H9 (cell line): ENCODE measurements at regions not wholly inside any gene's neighbourhood (a gene's known extent, or its start where the extent isn't known, plus 50 kb on each side); places are given as distances from the start of the nearest gene placed in this dataset.

Experiments used
- DNase-seq: peaks from one replicate; pipeline ENCODE4 v3.0.0-alpha.2; 2017
- H2AFZ ChIP-seq: one replicate; pipeline ENCODE4 v1.6.1; 2013; ENCODE audit warnings: mild to moderate bottlenecking, low read length, control low read depth, moderate library complexity
- H2AK5ac ChIP-seq: 2 replicates; pipeline ENCODE4 v1.6.1; 2013; ENCODE audit warnings: low read length, control low read depth, mixed read lengths; ENCODE audit not compliant: insufficient read length
- H2BK120ac ChIP-seq: one replicate; pipeline ENCODE4 v1.6.1; 2013; ENCODE audit warnings: low read depth, mild to moderate bottlenecking, low read length, control low read depth, inconsistent platforms; ENCODE audit not compliant: poor library complexity, severe bottlenecking
- H2BK12ac ChIP-seq: 2 replicates; pipeline ENCODE4 v1.6.1; 2013; ENCODE audit warnings: low read length, control low read depth, mixed read lengths, low read depth; ENCODE audit not compliant: insufficient read length
- H2BK15ac ChIP-seq: 2 replicates; pipeline ENCODE4 v1.6.1; 2013; ENCODE audit warnings: low read depth, low read length, control low read depth
- H2BK20ac ChIP-seq: one replicate; pipeline ENCODE4 v1.6.1; 2013; ENCODE audit warnings: low read depth, mild to moderate bottlenecking, low read length, control low read depth, inconsistent platforms; ENCODE audit not compliant: poor library complexity, severe bottlenecking
- H2BK5ac ChIP-seq: 2 replicates; pipeline ENCODE4 v1.6.1; 2013; ENCODE audit warnings: low read length, control low read depth, mixed read lengths; ENCODE audit not compliant: insufficient read length
- H3K14ac ChIP-seq: 2 replicates; pipeline ENCODE4 v1.6.1; 2013; ENCODE audit warnings: low read length, control low read depth; ENCODE audit not compliant: insufficient read depth
- H3K18ac ChIP-seq: 2 replicates; pipeline ENCODE4 v1.6.1; 2013; ENCODE audit warnings: low read depth, mild to moderate bottlenecking, mixed read lengths, low read length, control low read depth; ENCODE audit not compliant: insufficient read length
- H3K23ac ChIP-seq: 2 replicates; pipeline ENCODE4 v1.6.1; 2013; ENCODE audit warnings: low read length, control low read depth, mixed read lengths, low read depth; ENCODE audit not compliant: insufficient read length
- H3K23me2 ChIP-seq: 2 replicates; pipeline ENCODE4 v1.6.1; 2013; ENCODE audit warnings: low read depth, mild to moderate bottlenecking, mixed read lengths, low read length, control low read depth; ENCODE audit not compliant: insufficient read length, poor library complexity, severe bottlenecking
- H3K27ac ChIP-seq: 2 replicates; pipeline ENCODE4 v1.5.1; 2013; ENCODE audit warnings: low read length, control low read depth, mixed read lengths, low read depth; ENCODE audit not compliant: insufficient read length
- H3K27me3 ChIP-seq: 2 replicates; pipeline ENCODE4 v1.6.1; 2013; ENCODE audit warnings: low read length, control low read depth, inconsistent platforms; ENCODE audit not compliant: insufficient read depth
- H3K4ac ChIP-seq: 2 replicates; pipeline ENCODE4 v1.6.1; 2013; ENCODE audit warnings: low read depth, mild to moderate bottlenecking, control low read depth, inconsistent platforms, low read length, moderate library complexity
- H3K4me1 ChIP-seq: 2 replicates; pipeline ENCODE4 v1.6.1; 2013; ENCODE audit warnings: low read length, control low read depth, inconsistent platforms; ENCODE audit not compliant: insufficient read depth
- H3K4me2 ChIP-seq: 2 replicates; pipeline ENCODE4 v1.6.1; 2013; ENCODE audit warnings: low read length, control low read depth, mixed read lengths; ENCODE audit not compliant: insufficient read length, insufficient read depth
- H3K56ac ChIP-seq: 2 replicates; pipeline ENCODE4 v1.6.1; 2013; ENCODE audit warnings: low read depth, mild to moderate bottlenecking, mixed read lengths, low read length, control low read depth; ENCODE audit not compliant: insufficient read length
- H3K79me1 ChIP-seq: 2 replicates; pipeline ENCODE4 v1.6.1; 2013; ENCODE audit warnings: low read depth, mild to moderate bottlenecking, moderate library complexity, low read length, control low read depth, inconsistent platforms; ENCODE audit not compliant: insufficient read depth, poor library complexity, severe bottlenecking
- H3K79me2 ChIP-seq: 2 replicates; pipeline ENCODE4 v1.6.1; 2013; ENCODE audit warnings: low read length, control low read depth, inconsistent platforms; ENCODE audit not compliant: insufficient read depth
- H3K9ac ChIP-seq: 2 replicates; pipeline ENCODE4 v1.6.1; 2013; ENCODE audit warnings: low read length, control low read depth, mixed read lengths; ENCODE audit not compliant: insufficient read length; ENCODE audit errors: extremely low read depth
- H3K9me3 ChIP-seq: one replicate; pipeline ENCODE4 v1.6.1; 2013; ENCODE audit warnings: low read depth, low read length, inconsistent platforms; ENCODE audit not compliant: control insufficient read depth
- H3T11ph ChIP-seq: one replicate; pipeline ENCODE4 v1.6.1; 2013; ENCODE audit warnings: mild to moderate bottlenecking, low read length, control low read depth, inconsistent platforms
- H4K20me1 ChIP-seq: one replicate; pipeline ENCODE4 v1.6.1; 2013; ENCODE audit not compliant: control insufficient read depth, insufficient read length, insufficient read depth
- H4K5ac ChIP-seq: 2 replicates; pipeline ENCODE4 v1.6.1; 2013; ENCODE audit warnings: low read depth, mild to moderate bottlenecking, mixed read lengths, low read length, control low read depth; ENCODE audit not compliant: insufficient read length
- H4K8ac ChIP-seq: replicated peaks from 2 replicates; pipeline ENCODE4 v1.6.1; 2013; ENCODE audit warnings: low read length, control low read depth, mixed read lengths, low read depth; ENCODE audit not compliant: insufficient read length
- H4K91ac ChIP-seq: 2 replicates; pipeline ENCODE4 v1.6.1; 2013; ENCODE audit warnings: low read depth, mild to moderate bottlenecking, moderate library complexity, mixed read lengths, low read length, control low read depth; ENCODE audit not compliant: insufficient read length
- H3K27ac Mint-ChIP-seq, 3 experiments: 2 replicates in 2 of 3; 3 replicates in 1 of 3; pipeline ENCODE4 v1.8.0; 2020 to 2021; ENCODE audit warnings: mixed read lengths in 3 of 3, mild to moderate bottlenecking in 1 of 3, moderate library complexity in 1 of 3
- H3K27me3 Mint-ChIP-seq: 2 replicates; pipeline ENCODE4 v1.8.0; 2021; ENCODE audit warnings: low read depth, mild to moderate bottlenecking, moderate library complexity, mixed read lengths
- H3K36me3 Mint-ChIP-seq, 3 experiments: 2 replicates in 2 of 3; 3 replicates in 1 of 3; pipeline ENCODE4 v1.8.0; 2020 to 2021; ENCODE audit warnings: low read depth in 3 of 3, mixed read lengths in 3 of 3; ENCODE audit not compliant: insufficient read depth in 1 of 3
- H3K4me1 Mint-ChIP-seq, 2 experiments: 2 replicates each; pipeline ENCODE4 v1.8.0; 2020; ENCODE audit warnings: mixed read lengths in 2 of 2
- H3K4me3 Mint-ChIP-seq, 2 experiments: 2 replicates in 1 of 2; 3 replicates in 1 of 2; pipeline ENCODE4 v1.8.0; 2020 to 2021; ENCODE audit warnings: mild to moderate bottlenecking in 2 of 2, mixed read lengths in 2 of 2, moderate library complexity in 1 of 2
- H3K9me3 Mint-ChIP-seq, 2 experiments: 2 replicates in 1 of 2; 3 replicates in 1 of 2; pipeline ENCODE4 v1.8.0; 2020; ENCODE audit warnings: mild to moderate bottlenecking in 2 of 2, mixed read lengths in 2 of 2, moderate library complexity in 1 of 2
- WGBS: extraction: QIAGEN DNeasy Blood & Tissue Kit; methylation state at CpG from one replicate; pipeline ENCODE4 v1.1.7; 2013; ENCODE audit warnings: missing lambda C conversion rate, low lambda C conversion rate, mixed read lengths; ENCODE audit not compliant: insufficient read length; ENCODE audit errors: extremely low coverage; 5-methylcytosine and 5-hydroxymethylcytosine counted together
- TF ChIP-seq, protein P1 (sequence below): fragments of 200-600 bp; sonication (generic); conservative IDR thresholded peaks from 3 replicates; pipeline ENCODE4 v1.8.0; 2021; ENCODE audit warnings: antibody characterized with exemption, mild to moderate bottlenecking

DNA sequence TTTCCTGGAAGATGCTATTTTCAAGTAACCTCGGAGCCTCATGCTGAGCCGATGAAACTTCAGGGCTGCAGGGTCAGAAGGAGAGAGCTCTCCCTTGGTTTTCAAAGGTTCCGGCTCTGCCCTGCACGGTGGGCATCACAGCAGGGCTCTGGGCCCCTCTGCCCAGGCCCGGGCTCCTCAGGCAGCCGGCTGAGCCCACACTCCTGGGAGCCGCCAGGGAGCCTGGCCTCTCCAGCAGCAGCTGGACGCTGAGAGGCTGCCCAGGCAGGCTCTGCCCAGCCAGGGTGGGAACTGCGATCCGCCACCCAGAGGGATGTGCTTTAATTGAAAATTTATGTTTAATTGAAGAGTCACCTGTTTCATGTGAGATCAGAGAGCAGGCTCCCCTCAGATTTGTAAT is 97.5 kb upstream of the MGMT start:
- no peak overlapping the region for H3K18ac ChIP-seq

More for the DNA sequence above, 97.5 kb upstream of the MGMT start:
- H2BK12ac ChIP-seq, result no peak overlapping the region
- no peak overlapping the region for H4K8ac ChIP-seq
- H3K4me2 ChIP-seq, result no peak overlapping the region
- H3K23me2 ChIP-seq, result no peaks in the 10 kb centered on the region
- Mint-ChIP-seq H3K9me3 (no peaks in the 10 kb centered on the region; a peak in 1 of 5 replicates), H3K4me1 (no peaks in the 10 kb centered on the region), H3K4me3 (no peak overlapping the region), H3K36me3 (no peaks in the 10 kb centered on the region), H3K27ac (no peak overlapping the region), H3K27me3 (no peaks in the 10 kb centered on the region)
- no peak overlapping the region for H2BK5ac ChIP-seq
- TF ChIP-seq, protein P1, sequence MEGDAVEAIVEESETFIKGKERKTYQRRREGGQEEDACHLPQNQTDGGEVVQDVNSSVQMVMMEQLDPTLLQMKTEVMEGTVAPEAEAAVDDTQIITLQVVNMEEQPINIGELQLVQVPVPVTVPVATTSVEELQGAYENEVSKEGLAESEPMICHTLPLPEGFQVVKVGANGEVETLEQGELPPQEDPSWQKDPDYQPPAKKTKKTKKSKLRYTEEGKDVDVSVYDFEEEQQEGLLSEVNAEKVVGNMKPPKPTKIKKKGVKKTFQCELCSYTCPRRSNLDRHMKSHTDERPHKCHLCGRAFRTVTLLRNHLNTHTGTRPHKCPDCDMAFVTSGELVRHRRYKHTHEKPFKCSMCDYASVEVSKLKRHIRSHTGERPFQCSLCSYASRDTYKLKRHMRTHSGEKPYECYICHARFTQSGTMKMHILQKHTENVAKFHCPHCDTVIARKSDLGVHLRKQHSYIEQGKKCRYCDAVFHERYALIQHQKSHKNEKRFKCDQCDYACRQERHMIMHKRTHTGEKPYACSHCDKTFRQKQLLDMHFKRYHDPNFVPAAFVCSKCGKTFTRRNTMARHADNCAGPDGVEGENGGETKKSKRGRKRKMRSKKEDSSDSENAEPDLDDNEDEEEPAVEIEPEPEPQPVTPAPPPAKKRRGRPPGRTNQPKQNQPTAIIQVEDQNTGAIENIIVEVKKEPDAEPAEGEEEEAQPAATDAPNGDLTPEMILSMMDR, result no peak
- no peak overlapping the region for H4K91ac ChIP-seq
- no peaks in the 10 kb centered on the region for H3K79me1 ChIP-seq
- no peak overlapping the region for H2BK20ac ChIP-seq
- H3K14ac ChIP-seq, result no peak overlapping the region
- no peaks in the 10 kb centered on the region for H3K9me3 ChIP-seq
- H3K23ac ChIP-seq, result no peak overlapping the region
- no peaks in the 10 kb centered on the region for H3K79me2 ChIP-seq
- H2BK120ac ChIP-seq, result no peak overlapping the region
- H2AFZ ChIP-seq, result no peak overlapping the region
- H3K4me1 ChIP-seq, result no peaks in the 10 kb centered on the region
- H3K4ac ChIP-seq, result no peak overlapping the region
- H3K9ac ChIP-seq, result no peak overlapping the region
- H2AK5ac ChIP-seq, result no peak overlapping the region
- no peaks in the 10 kb centered on the region for H3K27me3 ChIP-seq
- H2BK15ac ChIP-seq, result no peak overlapping the region
- no peaks in the 10 kb centered on the region for H4K20me1 ChIP-seq
- H4K5ac ChIP-seq, result no peak overlapping the region
- no peak overlapping the region for H3K56ac ChIP-seq
- H3K27ac ChIP-seq, result no peak overlapping the region
- H3T11ph ChIP-seq, result no peak overlapping the region
- WGBS, result no CpG with 5 or more reads among the region's 10 CpGs
- DNase-seq, result no peak
